HG03442 (cell line): ENCODE measurements at regions not wholly inside any gene's neighbourhood (a gene's known extent, or its start where the extent isn't known, plus 50 kb on each side); places are given as distances from the start of the nearest gene placed in this dataset.

ENCODE experiments used
- ATAC-seq: cut with Tn5 transposase; IDR thresholded peaks from one replicate; pipeline ENCODE4 v1.9.1; 2021; ENCODE audit warnings: mild to moderate bottlenecking, moderate library complexity; ENCODE audit not compliant: unreplicated experiment

- no peak for ATAC-seq
These were observed 178.4 kb downstream of the MACROH2A1 start for GRCh38 chr5:135220394-135221186.

GRCh38 chr5:135219868-135220267 is 179.2 kb downstream of the MACROH2A1 start:
- no peak for ATAC-seq

- no peak for ATAC-seq
These were observed 180.1 kb downstream of the MACROH2A1 start for GRCh38 chr5:135218790-135219568.

- ATAC-seq, result no peak
These were observed 180.6 kb downstream of the MACROH2A1 start for GRCh38 chr5:135218486-135218755.

GRCh38 chr5:135217669-135218485 is 181.2 kb downstream of the MACROH2A1 start:
- no peak for ATAC-seq

GRCh38 chr5:135216471-135217343 is 182.3 kb downstream of the MACROH2A1 start:
- no peak for ATAC-seq

GRCh38 chr5:135215617-135216470 is 181.8 kb upstream of the PITX1 start:
- no peak for ATAC-seq

GRCh38 chr5:135214897-135215616 is 181.0 kb upstream of the PITX1 start:
- ATAC-seq, result no peak

- no peak for ATAC-seq
These were observed 179.6 kb upstream of the PITX1 start for GRCh38 chr5:135213466-135214239.

- ATAC-seq, result no peak
These were observed 179.0 kb upstream of the PITX1 start for GRCh38 chr5:135213027-135213386.

GRCh38 chr5:135212361-135213026 is 178.5 kb upstream of the PITX1 start:
- no peak for ATAC-seq

GRCh38 chr5:135211791-135212190 is 177.8 kb upstream of the PITX1 start:
- no peak for ATAC-seq

- no peak for ATAC-seq
These were observed 177.2 kb upstream of the PITX1 start for GRCh38 chr5:135211083-135211790.

GRCh38 chr5:135210286-135211055 is 176.4 kb upstream of the PITX1 start:
- ATAC-seq, result no peak

GRCh38 chr5:135208903-135209721 is 175.1 kb upstream of the PITX1 start:
- ATAC-seq, result no peak

- no peak for ATAC-seq
These were observed 174.5 kb upstream of the PITX1 start for GRCh38 chr5:135208555-135208902.
